ENCODE measurements at regions not wholly inside any gene's neighbourhood (a gene's known extent, or its start where the extent isn't known, plus 50 kb on each side); places are given as distances from the start of the nearest gene placed in this dataset.

GRCh38 chr19:56951672-56952071, 111.1 kb upstream of the PEG3 start:
- H2AFZ ChIP-seq (ENCODE audit: low read depth, low read length, poor library complexity, severe bottlenecking): no peak overlapping the region
- no peaks in the 10 kb centered on the region for H4K20me1 ChIP-seq (ENCODE audit: insufficient read depth)
- ChIA-PET POLR2A (no interaction called here), RAD21 (ENCODE audit: low non-redundant PET in 1 of 2, low total read pairs in 2 of 2, uncharacterized antibody in 2 of 2, unreplicated experiment in 2 of 2) (no interaction called here), CTCF (no interaction called here)
- ATAC-seq (no peak), DNase-seq (ENCODE audit: low read depth, low spot score) (no peak)
- no peak overlapping the region for H3K4me2 ChIP-seq (ENCODE audit: low read length)
- intact Hi-C loops (cut with micrococcal nuclease): no loop called here
- no peak overlapping the region for H3K27ac ChIP-seq (ENCODE audit: low read depth, low read length)
- no peaks in the 10 kb centered on the region for H3K79me2 ChIP-seq (ENCODE audit: insufficient read depth, low read length)
- H3K36me3 ChIP-seq (ENCODE audit: control insufficient read depth in 1 of 2, insufficient read depth in 2 of 2, low read length in 2 of 2): no peaks in the 10 kb centered on the region
- H3K9me2 ChIP-seq (ENCODE audit: insufficient read depth): no peaks in the 10 kb centered on the region
- TF ChIP-seq CBX3 (IDR thresholded peaks at IDR 0.05; ENCODE audit: low read depth): no peak
- no peak for TF ChIP-seq CTCF (IDR thresholded peaks at IDR 0.05 in 2 of 3, conservative IDR thresholded peaks at IDR 0.05 in 1 of 3; ENCODE audit: borderline replicate concordance in 1 of 3, insufficient read depth in 1 of 3, low read depth in 2 of 3, low read length in 2 of 3)
- TF ChIP-seq SIN3A (IDR thresholded peaks at IDR 0.05; ENCODE audit: low read depth): no peak
- no peak for TF ChIP-seq TCF7L2 (IDR thresholded peaks at IDR 0.05; ENCODE audit: borderline replicate concordance, extremely low read depth, insufficient read depth, insufficient read length)
- TF ChIP-seq RAD21 (IDR thresholded peaks at IDR 0.05; ENCODE audit: low read depth): no peak
- TF ChIP-seq SRF (IDR thresholded peaks at IDR 0.05; ENCODE audit: low read depth): no peak
- no peak for TF ChIP-seq POLR2AphosphoS5 (IDR thresholded peaks at IDR 0.05; ENCODE audit: low read depth, low read length)
- no peak for TF ChIP-seq ATF3 (IDR thresholded peaks at IDR 0.05)
- TF ChIP-seq REST (IDR thresholded peaks at IDR 0.05; ENCODE audit: low read depth): no peak
- TF ChIP-seq SP1 (IDR thresholded peaks at IDR 0.05; ENCODE audit: low read depth): no peak
- TF ChIP-seq CEBPB (IDR thresholded peaks at IDR 0.05; ENCODE audit: low read depth): no peak
- BruUV-seq (replicated peaks): no TSS peak
- H3K4me3 ChIP-seq (replicated peaks in 1 of 2; ENCODE audit: low read depth in 1 of 2, low read length in 2 of 2): no peak overlapping the region
- H3K27me3 ChIP-seq (ENCODE audit: insufficient read depth, low read length): no peaks in the 10 kb centered on the region
- peaks cover 15 to 29% of the 10 kb centered on the region in 2 experiments; a peak in 2 of 4 replicates for H3K9me3 ChIP-seq (ENCODE audit: control insufficient read depth in 1 of 2, insufficient read depth in 1 of 2, low read depth in 1 of 2, low read length in 2 of 2)
- no peak overlapping the region for H3K9ac ChIP-seq (ENCODE audit: low read length)
- no peaks in the 10 kb centered on the region for H3K4me1 ChIP-seq (ENCODE audit: control insufficient read depth in 1 of 2, insufficient read depth in 2 of 2, low read length in 2 of 2)
